ENCODE measurements at regions not wholly inside any gene's neighbourhood (a gene's known extent, or its start where the extent isn't known, plus 50 kb on each side); places are given as distances from the start of the nearest gene placed in this dataset.
"Not testable (repeated sequence)": the region's sequence is repeated elsewhere in the genome, so short reads cannot be mapped to it uniquely, and the experiment has no call there.

GRCh38 chr2:161513295-161514032, 97.4 kb downstream of the TBR1 start:
- H2AFZ ChIP-seq (ENCODE audit: low read length, unreplicated experiment); H3K27ac ChIP-seq (ENCODE audit: low read depth, low read length); H3K79me2 ChIP-seq (ENCODE audit: control insufficient read depth, insufficient read depth, low read length, unreplicated experiment); H3K4me1 ChIP-seq (ENCODE audit: control insufficient read depth, insufficient read depth, low read length, unreplicated experiment); H3K36me3 ChIP-seq (ENCODE audit: insufficient read depth, low read length); H3K4me3 ChIP-seq (ENCODE audit: low read depth, low read length): not testable (repeated sequence)
- peaks cover 44% of the 10 kb centered on the region for H3K27me3 ChIP-seq (ENCODE audit: insufficient read depth, low read length)

GRCh38 chr2:161522796-161523195, 101.4 kb upstream of the SLC4A10 start:
- H3K79me2 ChIP-seq (ENCODE audit: control insufficient read depth, insufficient read depth, low read length, unreplicated experiment) = no peaks in the 10 kb centered on the region
- H2AFZ ChIP-seq (ENCODE audit: low read length, unreplicated experiment) = no peak overlapping the region
- H3K4me3 ChIP-seq (ENCODE audit: low read depth, low read length) = no peak overlapping the region
- no peak overlapping the region for H3K27ac ChIP-seq (ENCODE audit: low read depth, low read length)
- H3K36me3 ChIP-seq (ENCODE audit: insufficient read depth, low read length) = no peaks in the 10 kb centered on the region
- H3K4me1 ChIP-seq (ENCODE audit: control insufficient read depth, insufficient read depth, low read length, unreplicated experiment) = no peaks in the 10 kb centered on the region
- peaks cover 12% of the 10 kb centered on the region; the same call in 1 of the 2 replicates for H3K27me3 ChIP-seq (ENCODE audit: insufficient read depth, low read length)

- Histone ChIP-seq H3K27me3 (ENCODE audit: insufficient read depth, low read length) (peaks cover 39% of the 10 kb centered on the region), H3K79me2 (ENCODE audit: control insufficient read depth, insufficient read depth, low read length, unreplicated experiment) (no peaks in the 10 kb centered on the region), H2AFZ (ENCODE audit: low read length, unreplicated experiment) (no peak overlapping the region), H3K4me1 (ENCODE audit: control insufficient read depth, insufficient read depth, low read length, unreplicated experiment) (no peaks in the 10 kb centered on the region), H3K27ac (ENCODE audit: low read depth, low read length) (no peak overlapping the region), H3K4me3 (ENCODE audit: low read depth, low read length) (no peak overlapping the region), H3K36me3 (ENCODE audit: insufficient read depth, low read length) (no peaks in the 10 kb centered on the region)
These were observed 91.0 kb upstream of the SLC4A10 start for GRCh38 chr2:161533218-161533617.

- H3K79me2 ChIP-seq (ENCODE audit: control insufficient read depth, insufficient read depth, low read length, unreplicated experiment) = no peaks in the 10 kb centered on the region
- H3K27me3 ChIP-seq (ENCODE audit: insufficient read depth, low read length) = peaks cover 10% of the 10 kb centered on the region; the same call in 1 of the 2 replicates
- H3K27ac ChIP-seq (ENCODE audit: low read depth, low read length) = no peak overlapping the region
- H2AFZ ChIP-seq (ENCODE audit: low read length, unreplicated experiment) = no peak overlapping the region
- no peak overlapping the region for H3K4me3 ChIP-seq (ENCODE audit: low read depth, low read length)
- H3K4me1 ChIP-seq (ENCODE audit: control insufficient read depth, insufficient read depth, low read length, unreplicated experiment) = no peaks in the 10 kb centered on the region
- no peaks in the 10 kb centered on the region for H3K36me3 ChIP-seq (ENCODE audit: insufficient read depth, low read length)
These were observed 77.6 kb upstream of the SLC4A10 start for GRCh38 chr2:161546635-161547034.

- Histone ChIP-seq H3K36me3 (ENCODE audit: insufficient read depth, low read length) (no peaks in the 10 kb centered on the region), H2AFZ (ENCODE audit: low read length, unreplicated experiment) (no peak overlapping the region), H3K79me2 (ENCODE audit: control insufficient read depth, insufficient read depth, low read length, unreplicated experiment) (no peaks in the 10 kb centered on the region), H3K4me3 (ENCODE audit: low read depth, low read length) (no peak overlapping the region), H3K27me3 (ENCODE audit: insufficient read depth, low read length) (peaks cover 10% of the 10 kb centered on the region; the same call in 1 of the 2 replicates), H3K27ac (ENCODE audit: low read depth, low read length) (no peak overlapping the region), H3K4me1 (ENCODE audit: control insufficient read depth, insufficient read depth, low read length, unreplicated experiment) (no peaks in the 10 kb centered on the region)
These were observed 77.1 kb upstream of the SLC4A10 start for GRCh38 chr2:161547130-161547529.

- no peaks in the 10 kb centered on the region for H3K79me2 ChIP-seq (ENCODE audit: control insufficient read depth, insufficient read depth, low read length, unreplicated experiment)
- no peaks in the 10 kb centered on the region for H3K36me3 ChIP-seq (ENCODE audit: insufficient read depth, low read length)
- H3K4me3 ChIP-seq (ENCODE audit: low read depth, low read length) = no peak overlapping the region
- peaks cover 24% of the 10 kb centered on the region for H3K27me3 ChIP-seq (ENCODE audit: insufficient read depth, low read length)
- no peaks in the 10 kb centered on the region for H3K4me1 ChIP-seq (ENCODE audit: control insufficient read depth, insufficient read depth, low read length, unreplicated experiment)
- H2AFZ ChIP-seq (ENCODE audit: low read length, unreplicated experiment) = no peak overlapping the region
- H3K27ac ChIP-seq (ENCODE audit: low read depth, low read length) = no peak overlapping the region
These were observed 72.2 kb upstream of the SLC4A10 start for GRCh38 chr2:161552015-161552414.

GRCh38 chr2:161555826-161556225, 68.4 kb upstream of the SLC4A10 start:
- no peaks in the 10 kb centered on the region for H3K36me3 ChIP-seq (ENCODE audit: insufficient read depth, low read length)
- H3K4me3 ChIP-seq (ENCODE audit: low read depth, low read length) = no peak overlapping the region
- H3K27me3 ChIP-seq (ENCODE audit: insufficient read depth, low read length) = peaks cover 31% of the 10 kb centered on the region
- no peak overlapping the region for H3K27ac ChIP-seq (ENCODE audit: low read depth, low read length)
- no peaks in the 10 kb centered on the region for H3K4me1 ChIP-seq (ENCODE audit: control insufficient read depth, insufficient read depth, low read length, unreplicated experiment)
- no peak overlapping the region for H2AFZ ChIP-seq (ENCODE audit: low read length, unreplicated experiment)
- no peaks in the 10 kb centered on the region for H3K79me2 ChIP-seq (ENCODE audit: control insufficient read depth, insufficient read depth, low read length, unreplicated experiment)

- no peaks in the 10 kb centered on the region for H3K4me1 ChIP-seq (ENCODE audit: control insufficient read depth, insufficient read depth, low read length, unreplicated experiment)
- peaks cover 27% of the 10 kb centered on the region for H3K27me3 ChIP-seq (ENCODE audit: insufficient read depth, low read length)
- H2AFZ ChIP-seq (ENCODE audit: low read length, unreplicated experiment) = no peak overlapping the region
- H3K36me3 ChIP-seq (ENCODE audit: insufficient read depth, low read length) = no peaks in the 10 kb centered on the region
- no peak overlapping the region for H3K27ac ChIP-seq (ENCODE audit: low read depth, low read length)
- H3K79me2 ChIP-seq (ENCODE audit: control insufficient read depth, insufficient read depth, low read length, unreplicated experiment) = no peaks in the 10 kb centered on the region
- H3K4me3 ChIP-seq (ENCODE audit: low read depth, low read length) = no peak overlapping the region
These were observed 67.8 kb upstream of the SLC4A10 start for GRCh38 chr2:161556440-161556839.

GRCh38 chr2:161557538-161557937, 66.7 kb upstream of the SLC4A10 start:
- Histone ChIP-seq H3K27ac (ENCODE audit: low read depth, low read length) (no peak overlapping the region), H3K27me3 (ENCODE audit: insufficient read depth, low read length) (peaks cover 23% of the 10 kb centered on the region)

GRCh38 chr2:161564906-161565305, 59.3 kb upstream of the SLC4A10 start:
- Histone ChIP-seq H3K36me3 (ENCODE audit: insufficient read depth, low read length) (no peaks in the 10 kb centered on the region), H3K4me3 (ENCODE audit: low read depth, low read length) (no peak overlapping the region), H3K4me1 (ENCODE audit: control insufficient read depth, insufficient read depth, low read length, unreplicated experiment) (no peaks in the 10 kb centered on the region), H2AFZ (ENCODE audit: low read length, unreplicated experiment) (no peak overlapping the region), H3K27me3 (ENCODE audit: insufficient read depth, low read length) (peaks cover 16% of the 10 kb centered on the region), H3K27ac (ENCODE audit: low read depth, low read length) (no peak overlapping the region), H3K79me2 (ENCODE audit: control insufficient read depth, insufficient read depth, low read length, unreplicated experiment) (no peaks in the 10 kb centered on the region)

More at GRCh38 chr2:161557538-161557937, 66.7 kb upstream of the SLC4A10 start:
- Histone ChIP-seq H3K4me1 (ENCODE audit: control insufficient read depth, insufficient read depth, low read length, unreplicated experiment) (no peaks in the 10 kb centered on the region), H3K36me3 (ENCODE audit: insufficient read depth, low read length) (no peaks in the 10 kb centered on the region), H3K4me3 (ENCODE audit: low read depth, low read length) (no peak overlapping the region), H2AFZ (ENCODE audit: low read length, unreplicated experiment) (no peak overlapping the region), H3K79me2 (ENCODE audit: control insufficient read depth, insufficient read depth, low read length, unreplicated experiment) (no peaks in the 10 kb centered on the region)

GRCh38 chr2:161569401-161569800, 54.8 kb upstream of the SLC4A10 start:
- peaks cover 12% of the 10 kb centered on the region for H3K27me3 ChIP-seq (ENCODE audit: insufficient read depth, low read length)
- H3K27ac ChIP-seq (ENCODE audit: low read depth, low read length) = no peak overlapping the region
- H3K79me2 ChIP-seq (ENCODE audit: control insufficient read depth, insufficient read depth, low read length, unreplicated experiment) = no peaks in the 10 kb centered on the region
- H3K4me1 ChIP-seq (ENCODE audit: control insufficient read depth, insufficient read depth, low read length, unreplicated experiment) = no peaks in the 10 kb centered on the region
- no peak overlapping the region for H2AFZ ChIP-seq (ENCODE audit: low read length, unreplicated experiment)
- no peak overlapping the region for H3K4me3 ChIP-seq (ENCODE audit: low read depth, low read length)
- H3K36me3 ChIP-seq (ENCODE audit: insufficient read depth, low read length) = no peaks in the 10 kb centered on the region

All from ACC112 (cell line).